Retinal pigment epithelial cell (primary cell): ENCODE measurements at regions not wholly inside any gene's neighbourhood (a gene's known extent, or its start where the extent isn't known, plus 50 kb on each side); places are given as distances from the start of the nearest gene placed in this dataset.
"Not testable (repeated sequence)": the region's sequence is repeated elsewhere in the genome, so short reads cannot be mapped to it uniquely, and the experiment has no call there.

Experiments used
- DNase-seq: peaks from one replicate; pipeline ENCODE4 v3.0.0-alpha.2; 2010; ENCODE audit warnings: low read depth
- H3K4me3 ChIP-seq: 2 replicates; pipeline ENCODE4 v1.5.1; 2011; ENCODE audit warnings: mild to moderate bottlenecking, low read length, control low read depth, moderate library complexity
- CTCF ChIP-seq: conservative IDR thresholded peaks from 2 replicates; pipeline ENCODE4 v1.5.1; 2011; ENCODE audit warnings: low read depth, low read length, control low read depth, inconsistent platforms

- no peak for TF ChIP-seq CTCF
- H3K4me3 ChIP-seq = no peak overlapping the region
- DNase-seq = no peak
Observed at GRCh38 chr22:48500471-48501230, 1327.0 kb downstream of the BRD1 start.

GRCh38 chr22:48499456-48500425 lies 1327.9 kb downstream of the BRD1 start:
- no peak for DNase-seq
- no peak for TF ChIP-seq CTCF
- H3K4me3 ChIP-seq = no peak overlapping the region

GRCh38 chr22:48498526-48499331 lies 1328.9 kb downstream of the BRD1 start:
- DNase-seq = no peak
- TF ChIP-seq CTCF = no peak
- H3K4me3 ChIP-seq = no peak overlapping the region

- not testable (repeated sequence) for H3K4me3 ChIP-seq, DNase-seq
Observed at GRCh38 chr22:48497743-48498520, 1329.7 kb downstream of the BRD1 start.

GRCh38 chr22:48496987-48497650 lies 1330.6 kb downstream of the BRD1 start:
- DNase-seq = no peak
- H3K4me3 ChIP-seq = no peak overlapping the region
- no peak for TF ChIP-seq CTCF

GRCh38 chr22:48496226-48496845 lies 1331.3 kb downstream of the BRD1 start:
- TF ChIP-seq CTCF = no peak
- no peak for DNase-seq
- H3K4me3 ChIP-seq = no peak overlapping the region
